BE2C (cell line): ENCODE measurements at regions not wholly inside any gene's neighbourhood (a gene's known extent, or its start where the extent isn't known, plus 50 kb on each side); places are given as distances from the start of the nearest gene placed in this dataset.

Source experiments
- DNase-seq: peaks from one replicate; pipeline ENCODE4 v3.0.0-alpha.2; 2020
- H3K27me3 ChIP-seq: fragments of 250-450 bp; sonication (Bioruptor Pico); 2 replicates; pipeline ENCODE4 v1.5.1; 2020; ENCODE audit warnings: mild to moderate bottlenecking
- H3K36me3 ChIP-seq: fragments of 250-450 bp; sonication (Bioruptor Pico); 2 replicates; pipeline ENCODE4 v1.5.1; 2020; ENCODE audit warnings: mild to moderate bottlenecking
- H3K4me1 ChIP-seq: fragments of 250-450 bp; sonication (Bioruptor Pico); 2 replicates; pipeline ENCODE4 v1.5.1; 2020
- H3K4me3 ChIP-seq: 2 replicates; pipeline ENCODE4 v1.5.1; 2011; ENCODE audit warnings: low read depth, low read length
- H3K9me3 ChIP-seq: fragments of 250-450 bp; sonication (Bioruptor Pico); 2 replicates; pipeline ENCODE4 v1.5.1; 2020
- TF ChIP-seq, protein P1 (sequence below): IDR thresholded peaks from 2 replicates; pipeline ENCODE4 v1.5.1; 2012; ENCODE audit warnings: mild to moderate bottlenecking, low read depth, low read length

DNA sequence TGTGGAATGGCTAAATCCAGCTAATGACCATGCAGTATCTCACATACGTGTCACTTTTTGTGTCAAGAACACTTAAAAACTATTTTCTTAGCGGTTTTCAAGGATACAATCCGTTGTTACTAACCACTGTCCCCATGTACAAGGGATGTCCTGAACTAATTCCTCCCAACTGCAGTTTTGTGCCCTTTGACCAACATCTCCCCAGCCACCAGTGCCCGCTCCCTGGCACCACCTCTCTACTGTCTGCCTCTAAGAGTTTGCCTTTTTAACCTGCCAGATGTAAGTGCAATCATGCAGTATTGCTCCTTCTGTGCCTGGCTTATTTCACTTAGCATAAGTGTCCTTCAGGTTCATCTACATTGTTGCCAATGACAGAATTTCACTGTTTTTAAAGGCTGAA is 315.7 kb downstream of the TMEM121 start:
- TF ChIP-seq, protein P1, sequence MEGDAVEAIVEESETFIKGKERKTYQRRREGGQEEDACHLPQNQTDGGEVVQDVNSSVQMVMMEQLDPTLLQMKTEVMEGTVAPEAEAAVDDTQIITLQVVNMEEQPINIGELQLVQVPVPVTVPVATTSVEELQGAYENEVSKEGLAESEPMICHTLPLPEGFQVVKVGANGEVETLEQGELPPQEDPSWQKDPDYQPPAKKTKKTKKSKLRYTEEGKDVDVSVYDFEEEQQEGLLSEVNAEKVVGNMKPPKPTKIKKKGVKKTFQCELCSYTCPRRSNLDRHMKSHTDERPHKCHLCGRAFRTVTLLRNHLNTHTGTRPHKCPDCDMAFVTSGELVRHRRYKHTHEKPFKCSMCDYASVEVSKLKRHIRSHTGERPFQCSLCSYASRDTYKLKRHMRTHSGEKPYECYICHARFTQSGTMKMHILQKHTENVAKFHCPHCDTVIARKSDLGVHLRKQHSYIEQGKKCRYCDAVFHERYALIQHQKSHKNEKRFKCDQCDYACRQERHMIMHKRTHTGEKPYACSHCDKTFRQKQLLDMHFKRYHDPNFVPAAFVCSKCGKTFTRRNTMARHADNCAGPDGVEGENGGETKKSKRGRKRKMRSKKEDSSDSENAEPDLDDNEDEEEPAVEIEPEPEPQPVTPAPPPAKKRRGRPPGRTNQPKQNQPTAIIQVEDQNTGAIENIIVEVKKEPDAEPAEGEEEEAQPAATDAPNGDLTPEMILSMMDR: no peak
- H3K9me3 ChIP-seq: no peaks in the 10 kb centered on the region
- no peak for DNase-seq
- H3K4me3 ChIP-seq: no peak overlapping the region
- no peaks in the 10 kb centered on the region for H3K27me3 ChIP-seq
- H3K36me3 ChIP-seq: no peaks in the 10 kb centered on the region
- no peaks in the 10 kb centered on the region for H3K4me1 ChIP-seq

DNA sequence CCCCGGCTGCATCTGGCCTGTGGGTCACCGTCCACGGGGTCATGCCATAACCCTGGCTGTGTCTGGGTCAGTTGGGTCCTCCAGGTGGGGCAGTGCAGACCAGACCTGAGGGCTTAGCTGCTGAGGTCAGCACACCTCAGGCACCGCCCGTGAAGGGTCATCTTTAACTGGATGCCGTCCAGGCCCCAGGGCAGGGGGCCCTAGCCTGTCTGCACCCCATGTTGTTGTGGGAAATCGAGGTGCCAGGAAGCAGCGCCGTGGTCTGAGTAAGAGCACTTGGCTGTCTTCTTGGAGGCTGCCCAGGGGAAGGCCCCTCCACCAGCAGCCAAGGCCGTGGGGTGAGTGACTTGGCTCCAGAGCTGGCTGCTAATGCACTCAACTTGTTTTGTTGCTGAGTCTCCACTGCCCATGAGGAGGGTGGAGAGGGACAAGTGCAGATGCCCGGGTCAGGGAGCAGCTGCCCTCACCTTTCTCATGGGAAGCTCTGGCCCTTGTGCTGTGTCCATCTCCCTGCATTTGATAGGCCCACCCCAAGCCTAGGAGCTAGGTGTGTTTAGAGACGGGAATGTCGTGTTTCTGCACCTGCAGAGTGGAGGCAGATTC is 317.2 kb downstream of the TMEM121 start:
- H3K36me3 ChIP-seq: no peaks in the 10 kb centered on the region
- DNase-seq: no peak
- H3K4me1 ChIP-seq: no peaks in the 10 kb centered on the region
- H3K27me3 ChIP-seq: no peaks in the 10 kb centered on the region
- TF ChIP-seq, protein P1: no peak
- no peak overlapping the region for H3K4me3 ChIP-seq
- H3K9me3 ChIP-seq: no peaks in the 10 kb centered on the region

DNA sequence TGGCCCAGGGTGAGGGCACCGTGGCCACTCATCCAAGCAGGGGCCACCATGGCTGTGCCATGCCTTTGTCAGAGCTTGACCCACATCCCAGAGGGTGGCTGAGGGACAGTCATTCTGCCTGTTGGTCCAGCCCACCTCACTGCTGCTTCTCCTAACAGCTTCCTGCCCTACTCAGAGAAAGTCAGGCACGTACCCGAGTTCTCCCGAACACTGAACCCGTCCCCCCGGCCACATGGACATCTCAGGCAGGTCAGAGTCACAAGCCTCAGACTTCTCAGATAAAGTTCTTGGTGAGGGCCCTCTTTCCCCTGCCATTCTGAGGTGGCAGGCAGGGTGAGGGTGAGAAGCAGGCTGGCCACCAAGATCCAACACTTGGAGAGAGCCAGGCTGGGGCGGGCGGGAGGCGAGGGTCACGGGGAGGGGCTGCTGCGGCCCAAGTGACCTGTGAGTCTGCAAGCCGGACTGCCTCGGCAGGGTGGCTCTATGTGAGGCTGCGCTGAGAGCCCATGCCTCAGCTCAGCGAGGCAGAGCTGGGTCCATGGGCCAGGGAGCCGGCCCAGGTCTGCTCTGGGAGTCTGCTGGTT is 317.8 kb downstream of the TMEM121 start:
- DNase-seq: no peak

DNA sequence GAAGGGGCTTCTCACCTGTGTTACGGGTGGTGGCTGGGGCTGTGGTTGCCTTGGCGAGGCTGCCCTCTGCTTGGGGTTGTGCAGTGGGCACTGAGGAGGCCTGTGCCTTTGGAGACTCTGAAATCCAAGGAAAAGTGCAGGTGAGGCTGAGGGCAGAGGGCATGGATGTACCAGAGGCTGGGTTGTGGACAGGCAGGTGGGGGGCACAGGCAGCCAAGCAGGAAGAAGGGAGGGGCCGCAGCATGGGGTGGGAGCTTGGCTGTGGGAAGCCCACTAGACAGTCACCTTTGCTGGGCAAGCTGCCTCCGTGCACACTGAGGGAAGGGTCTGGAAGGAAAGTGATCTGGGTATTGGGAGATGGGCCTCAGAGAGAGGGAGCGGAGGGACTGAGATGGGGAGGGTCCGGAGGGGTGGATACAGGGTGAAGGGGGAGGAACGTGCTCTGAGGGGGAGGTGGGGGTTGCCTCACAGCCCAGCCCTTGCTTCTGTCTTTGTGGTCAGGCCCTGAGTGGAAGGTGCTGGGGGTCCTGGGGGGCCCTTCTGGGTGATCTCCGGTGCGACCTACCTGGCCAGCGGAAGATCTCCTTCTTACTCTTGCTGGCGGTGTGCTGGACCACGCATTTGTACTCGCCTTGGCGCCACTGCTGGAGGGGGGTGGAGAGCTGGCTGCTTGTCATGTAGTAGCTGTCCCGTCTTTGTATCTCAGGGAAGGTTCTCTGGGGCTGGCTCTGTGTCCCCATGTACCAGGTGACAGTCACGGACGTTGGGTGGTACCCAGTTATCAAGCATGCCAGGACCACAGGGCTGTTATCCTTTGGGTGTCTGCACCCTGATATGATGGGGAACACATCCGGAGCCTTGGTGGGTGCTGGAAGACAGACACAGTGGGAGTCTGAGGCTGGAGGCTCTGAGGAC is 318.7 kb downstream of the TMEM121 start:
- DNase-seq: no peak
- TF ChIP-seq, protein P1: no peak
- no peaks in the 10 kb centered on the region for H3K4me1 ChIP-seq
- no peaks in the 10 kb centered on the region for H3K9me3 ChIP-seq
- H3K27me3 ChIP-seq: no peaks in the 10 kb centered on the region
- H3K4me3 ChIP-seq: no peak overlapping the region
- H3K36me3 ChIP-seq: no peaks in the 10 kb centered on the region

More for the DNA sequence above, 317.8 kb downstream of the TMEM121 start:
- Histone ChIP-seq H3K4me3 (no peak overlapping the region), H3K4me1 (no peaks in the 10 kb centered on the region), H3K27me3 (no peaks in the 10 kb centered on the region), H3K36me3 (no peaks in the 10 kb centered on the region), H3K9me3 (no peaks in the 10 kb centered on the region)
- TF ChIP-seq, protein P1: no peak

DNA sequence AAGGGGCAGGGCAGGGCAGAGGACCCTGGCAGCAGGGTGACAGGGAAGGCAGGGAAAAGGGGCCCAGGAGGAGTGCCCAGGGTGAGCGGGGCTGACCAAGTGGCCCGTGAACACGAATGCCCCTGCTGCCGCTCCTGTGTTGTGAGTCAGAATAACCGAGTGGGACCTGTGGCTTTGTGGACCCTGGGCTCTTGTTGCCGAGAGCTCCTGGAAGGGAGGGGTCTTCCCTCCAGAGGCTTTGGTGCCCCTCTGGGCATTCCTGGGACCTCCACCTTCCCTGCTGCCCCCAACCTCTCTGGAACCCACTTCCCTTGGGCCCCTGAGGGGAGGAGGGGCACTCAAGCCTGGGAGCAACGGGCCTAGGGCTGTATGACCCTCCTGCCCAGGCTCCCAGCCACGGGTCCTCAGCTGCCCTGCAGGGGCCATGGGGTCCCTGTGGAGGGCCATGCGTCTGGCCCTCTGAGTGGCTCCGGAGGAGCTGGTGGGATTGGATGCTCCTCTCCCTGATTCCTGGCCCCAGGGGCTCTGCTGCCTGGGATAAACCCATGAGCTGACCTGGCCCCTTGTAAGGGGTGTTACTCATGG is 319.4 kb downstream of the TMEM121 start:
- H3K27me3 ChIP-seq: no peaks in the 10 kb centered on the region
- H3K4me1 ChIP-seq: no peaks in the 10 kb centered on the region
- TF ChIP-seq, protein P1: no peak
- no peak for DNase-seq
- H3K36me3 ChIP-seq: no peaks in the 10 kb centered on the region
- no peak overlapping the region for H3K4me3 ChIP-seq
- no peaks in the 10 kb centered on the region for H3K9me3 ChIP-seq
